SU-DHL-6 (cell line): ENCODE measurements at regions not wholly inside any gene's neighbourhood (a gene's known extent, or its start where the extent isn't known, plus 50 kb on each side); places are given as distances from the start of the nearest gene placed in this dataset.

Source experiments
- H2AFZ ChIP-seq: fragments of 200-600 bp; sonication (generic); 2 replicates; pipeline ENCODE4 v1.6.1; 2014; ENCODE audit warnings: low read depth, mild to moderate bottlenecking, moderate library complexity, mixed read lengths, antibody characterized with exemption, low read length; ENCODE audit not compliant: severe bottlenecking
- H3F3A ChIP-seq: fragments of 200-600 bp; shearing (Covaris generic); 2 replicates; pipeline ENCODE4 v1.6.0; 2016; ENCODE audit warnings: antibody characterized with exemption, mild to moderate bottlenecking; ENCODE audit not compliant: insufficient read depth
- H3K27ac ChIP-seq: fragments of 200-600 bp; sonication (generic); 2 replicates; pipeline ENCODE4 v1.5.1; 2016; ENCODE audit warnings: low read depth, mild to moderate bottlenecking, low read length, moderate library complexity, mixed read lengths
- H3K27me3 ChIP-seq: fragments of 200-600 bp; sonication (generic), shearing (Covaris generic); 2 replicates; pipeline ENCODE4 v1.6.0; 2014; ENCODE audit warnings: mild to moderate bottlenecking, low read length
- H3K36me3 ChIP-seq: fragments of 200-600 bp; sonication (generic); 2 replicates; pipeline ENCODE4 v1.6.1; 2014; ENCODE audit warnings: mild to moderate bottlenecking, low read length, mixed read lengths
- H3K4me2 ChIP-seq: fragments of 300-600, 200-600 bp; shearing (Covaris generic), sonication (generic); 2 replicates; pipeline ENCODE4 v1.6.0; 2014; ENCODE audit warnings: low read length, low read depth, mild to moderate bottlenecking; ENCODE audit not compliant: poor library complexity, severe bottlenecking
- H3K4me3 ChIP-seq: fragments of 200-600 bp; sonication (generic); 2 replicates; pipeline ENCODE4 v1.5.1; 2014; ENCODE audit warnings: antibody characterized with exemption, low read length, mild to moderate bottlenecking, mixed read lengths; ENCODE audit not compliant: insufficient read depth, poor library complexity, severe bottlenecking
- H3K79me2 ChIP-seq: fragments of 200-600 bp; sonication (generic); 2 replicates; pipeline ENCODE4 v1.6.1; 2014; ENCODE audit warnings: mild to moderate bottlenecking, low read length, moderate library complexity; ENCODE audit not compliant: insufficient read depth
- H3K9ac ChIP-seq: fragments of 200-600 bp; sonication (generic); 2 replicates; pipeline ENCODE4 v1.7.0; 2014; ENCODE audit warnings: mild to moderate bottlenecking, low read length
- H3K9me2 ChIP-seq: fragments of 200-600 bp; sonication (generic); replicated peaks from 2 replicates; pipeline ENCODE4 v1.6.1; 2014; ENCODE audit warnings: low read length; ENCODE audit not compliant: insufficient read depth
- H3K9me3 ChIP-seq: fragments of 200-600 bp; sonication (generic); 2 replicates; pipeline ENCODE4 v1.6.1; 2014; ENCODE audit warnings: low read length, mixed read lengths; ENCODE audit not compliant: insufficient read depth
- H4K20me1 ChIP-seq: fragments of 200-600 bp; sonication (generic); 2 replicates; pipeline ENCODE4 v1.6.1; 2014; ENCODE audit warnings: low read depth, mild to moderate bottlenecking, antibody characterized with exemption, low read length, moderate library complexity, mixed read lengths
- EZH2phosphoT487 ChIP-seq: fragments of 200-600 bp; sonication (generic), shearing (Covaris generic); conservative IDR thresholded peaks from 2 replicates; pipeline ENCODE4 v1.6.1; 2018; ENCODE audit warnings: mild to moderate bottlenecking, antibody characterized with exemption, low read length, moderate library complexity, mixed read lengths
- TF ChIP-seq, protein P1 (sequence below): fragments of 200-600 bp; sonication (generic); IDR thresholded peaks from one replicate; pipeline ENCODE4 v1.5.1; 2017; ENCODE audit warnings: antibody characterized with exemption, mild to moderate bottlenecking, low read length, moderate library complexity; ENCODE audit not compliant: insufficient read depth, poor library complexity, severe bottlenecking

- Histone ChIP-seq H3F3A (no peaks in the 10 kb centered on the region), H2AFZ (no peak overlapping the region), H3K4me3 (no peak overlapping the region), H3K79me2 (no peaks in the 10 kb centered on the region), H3K27me3 (no peaks in the 10 kb centered on the region), H3K9ac (no peak overlapping the region), H3K9me2 (no peaks in the 10 kb centered on the region), H3K27ac (no peak overlapping the region), H3K9me3 (no peaks in the 10 kb centered on the region), H3K4me2 (no peak overlapping the region), H4K20me1 (no peaks in the 10 kb centered on the region), H3K36me3 (no peaks in the 10 kb centered on the region)
- TF ChIP-seq, protein P1, sequence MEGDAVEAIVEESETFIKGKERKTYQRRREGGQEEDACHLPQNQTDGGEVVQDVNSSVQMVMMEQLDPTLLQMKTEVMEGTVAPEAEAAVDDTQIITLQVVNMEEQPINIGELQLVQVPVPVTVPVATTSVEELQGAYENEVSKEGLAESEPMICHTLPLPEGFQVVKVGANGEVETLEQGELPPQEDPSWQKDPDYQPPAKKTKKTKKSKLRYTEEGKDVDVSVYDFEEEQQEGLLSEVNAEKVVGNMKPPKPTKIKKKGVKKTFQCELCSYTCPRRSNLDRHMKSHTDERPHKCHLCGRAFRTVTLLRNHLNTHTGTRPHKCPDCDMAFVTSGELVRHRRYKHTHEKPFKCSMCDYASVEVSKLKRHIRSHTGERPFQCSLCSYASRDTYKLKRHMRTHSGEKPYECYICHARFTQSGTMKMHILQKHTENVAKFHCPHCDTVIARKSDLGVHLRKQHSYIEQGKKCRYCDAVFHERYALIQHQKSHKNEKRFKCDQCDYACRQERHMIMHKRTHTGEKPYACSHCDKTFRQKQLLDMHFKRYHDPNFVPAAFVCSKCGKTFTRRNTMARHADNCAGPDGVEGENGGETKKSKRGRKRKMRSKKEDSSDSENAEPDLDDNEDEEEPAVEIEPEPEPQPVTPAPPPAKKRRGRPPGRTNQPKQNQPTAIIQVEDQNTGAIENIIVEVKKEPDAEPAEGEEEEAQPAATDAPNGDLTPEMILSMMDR = no peak
- TF ChIP-seq EZH2phosphoT487 = no peak
Measured at GRCh38 chr5:88489364-88489763, 220.7 kb upstream of the TMEM161B start.

GRCh38 chr5:88488561-88488960, 219.9 kb upstream of the TMEM161B start:
- H3F3A ChIP-seq = no peaks in the 10 kb centered on the region
- no peaks in the 10 kb centered on the region for H3K27me3 ChIP-seq
- no peak overlapping the region for H3K27ac ChIP-seq
- no peak overlapping the region for H3K4me3 ChIP-seq
- H3K36me3 ChIP-seq = no peaks in the 10 kb centered on the region
- H2AFZ ChIP-seq = no peak overlapping the region
- TF ChIP-seq, protein P1 = no peak
- no peak for TF ChIP-seq EZH2phosphoT487
- H3K4me2 ChIP-seq = no peak overlapping the region
- H3K79me2 ChIP-seq = no peaks in the 10 kb centered on the region
- H3K9me3 ChIP-seq = no peaks in the 10 kb centered on the region
- no peaks in the 10 kb centered on the region for H3K9me2 ChIP-seq
- no peak overlapping the region for H3K9ac ChIP-seq
- H4K20me1 ChIP-seq = no peaks in the 10 kb centered on the region

DNA sequence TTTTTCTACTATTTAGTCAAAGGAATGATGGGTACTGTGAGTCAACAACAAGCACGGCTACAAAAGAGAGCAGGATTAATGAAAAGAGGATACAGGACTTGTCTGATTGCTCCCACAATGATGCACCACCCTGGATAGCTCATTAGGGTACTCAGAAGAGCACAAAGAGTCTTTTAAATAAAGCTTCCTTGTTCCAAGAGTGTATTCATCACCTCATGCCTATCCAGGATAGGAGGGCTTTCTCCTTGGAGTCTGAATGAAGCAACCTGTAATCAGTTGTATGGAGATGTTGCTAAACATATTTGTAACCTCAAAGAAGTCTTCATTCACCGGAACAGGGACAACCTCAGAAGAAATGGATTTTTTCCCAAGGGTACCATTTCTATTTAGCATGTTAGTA, 219.5 kb upstream of the TMEM161B start:
- TF ChIP-seq, protein P1 = no peak
- TF ChIP-seq EZH2phosphoT487 = no peak

GRCh38 chr5:88487066-88487465, 218.4 kb upstream of the TMEM161B start:
- Histone ChIP-seq H3K27ac (no peak overlapping the region), H3F3A (no peaks in the 10 kb centered on the region), H3K9ac (no peak overlapping the region), H3K9me2 (no peaks in the 10 kb centered on the region), H2AFZ (no peak overlapping the region), H3K79me2 (no peaks in the 10 kb centered on the region), H3K9me3 (no peaks in the 10 kb centered on the region), H3K27me3 (no peaks in the 10 kb centered on the region), H4K20me1 (no peaks in the 10 kb centered on the region), H3K4me2 (no peak overlapping the region), H3K36me3 (no peaks in the 10 kb centered on the region), H3K4me3 (no peak overlapping the region)
- TF ChIP-seq, protein P1 = no peak
- TF ChIP-seq EZH2phosphoT487 = no peak

More for the DNA sequence above, 219.5 kb upstream of the TMEM161B start:
- no peak overlapping the region for H3K4me2 ChIP-seq
- no peaks in the 10 kb centered on the region for H3K9me3 ChIP-seq
- no peaks in the 10 kb centered on the region for H4K20me1 ChIP-seq
- no peak overlapping the region for H3K27ac ChIP-seq
- H3K9me2 ChIP-seq = no peaks in the 10 kb centered on the region
- H3K27me3 ChIP-seq = no peaks in the 10 kb centered on the region
- H3K36me3 ChIP-seq = no peaks in the 10 kb centered on the region
- no peaks in the 10 kb centered on the region for H3F3A ChIP-seq
- H3K9ac ChIP-seq = no peak overlapping the region
- no peak overlapping the region for H2AFZ ChIP-seq
- no peaks in the 10 kb centered on the region for H3K79me2 ChIP-seq
- H3K4me3 ChIP-seq = no peak overlapping the region
